GM18520 (cell line): ENCODE measurements at regions not wholly inside any gene's neighbourhood (a gene's known extent, or its start where the extent isn't known, plus 50 kb on each side); places are given as distances from the start of the nearest gene placed in this dataset.

Experiments used
- ATAC-seq: cut with Tn5 transposase; IDR thresholded peaks from one replicate; pipeline ENCODE4 v1.9.1; 2021; ENCODE audit not compliant: unreplicated experiment

- ATAC-seq: no peak
Measured at GRCh38 chr9:107118863-107119624, 164.0 kb upstream of the RAD23B start.

DNA sequence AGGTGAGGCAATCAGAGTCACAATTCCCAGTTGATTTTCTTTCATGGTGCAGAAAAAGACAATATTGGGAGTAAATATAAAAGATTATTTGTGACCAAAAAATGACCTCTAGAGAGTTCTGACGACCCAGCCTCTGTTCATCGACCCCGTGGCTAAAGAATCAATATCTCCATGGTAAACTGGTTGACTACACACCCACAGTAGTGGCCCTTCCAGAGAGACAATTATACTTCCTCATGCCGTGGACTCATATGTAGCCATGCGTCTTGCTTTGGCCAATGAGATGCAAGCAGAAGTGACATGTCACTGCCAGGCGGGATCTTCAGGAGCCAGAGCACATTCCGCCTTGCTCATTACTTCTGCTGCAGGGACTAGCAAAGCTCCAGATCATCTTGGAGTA, 163.3 kb upstream of the RAD23B start:
- no peak for ATAC-seq

- no peak for ATAC-seq
Measured at GRCh38 chr9:107123389-107123788, 159.7 kb upstream of the RAD23B start.

DNA sequence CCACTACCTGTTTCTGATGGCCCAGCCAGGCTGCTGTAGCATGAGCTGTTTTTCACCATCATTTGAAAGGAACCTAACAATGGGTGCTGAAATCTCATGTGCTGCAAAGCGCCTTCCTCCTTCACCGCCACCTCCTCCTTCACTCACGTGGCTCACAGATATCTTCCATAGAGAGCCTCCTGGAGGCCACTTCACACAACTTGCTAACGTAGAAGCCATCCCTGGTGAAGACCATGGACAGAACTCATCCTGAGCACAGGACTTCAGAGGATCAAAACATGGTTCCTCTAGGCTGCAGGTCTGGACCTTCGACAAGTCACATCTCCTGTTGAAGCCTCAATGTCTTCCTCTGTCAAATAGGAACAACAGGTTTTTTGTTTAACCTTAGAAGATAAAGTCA, 155.5 kb upstream of the RAD23B start:
- no peak for ATAC-seq

- no peak for ATAC-seq
Measured at GRCh38 chr9:107131108-107131799, 151.8 kb upstream of the RAD23B start.

- ATAC-seq: no peak
Measured at GRCh38 chr9:107136296-107136695, 146.8 kb upstream of the RAD23B start.

DNA sequence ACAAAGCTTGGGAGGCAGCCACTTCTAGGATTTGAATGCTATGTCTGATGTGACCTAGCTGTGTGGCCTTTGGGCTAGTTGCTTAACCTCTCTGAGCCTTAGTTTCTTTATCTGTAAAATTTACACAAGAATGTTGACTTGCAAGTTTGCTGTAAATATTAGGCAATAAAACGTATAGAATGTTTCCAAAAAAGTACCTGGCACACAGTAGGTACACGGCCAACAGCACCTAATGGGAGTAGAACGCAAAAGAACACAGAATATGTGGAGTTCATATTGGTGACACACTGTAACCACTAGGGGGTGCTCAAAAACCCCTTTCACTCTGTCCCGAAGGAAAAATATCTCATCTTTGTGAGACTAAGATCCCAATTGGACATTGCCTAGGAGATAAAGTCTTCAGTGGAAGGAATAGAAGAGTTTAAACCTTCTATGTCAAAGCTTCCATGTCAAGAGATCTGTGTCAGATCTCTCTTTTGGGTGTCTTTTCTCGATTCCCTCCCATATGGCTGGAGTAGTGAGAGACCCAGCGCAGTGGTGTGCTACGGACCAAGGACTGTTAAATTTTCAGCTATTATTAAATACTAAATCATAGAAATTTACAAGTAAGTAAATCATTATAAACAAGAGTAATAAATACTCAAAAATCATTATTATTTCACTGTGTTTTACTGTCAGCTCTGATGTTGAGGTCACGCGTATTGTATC, 145.4 kb upstream of the RAD23B start:
- no peak for ATAC-seq

- no peak for ATAC-seq
Measured at GRCh38 chr9:107138261-107138992, 144.7 kb upstream of the RAD23B start.

GRCh38 chr9:107141967-107142366, 141.1 kb upstream of the RAD23B start:
- no peak for ATAC-seq

- no peak for ATAC-seq
Measured at GRCh38 chr9:107142430-107142829, 140.6 kb upstream of the RAD23B start.

GRCh38 chr9:107142896-107143603, 140.0 kb upstream of the RAD23B start:
- ATAC-seq: no peak

GRCh38 chr9:107144475-107144874, 138.6 kb upstream of the RAD23B start:
- no peak for ATAC-seq

- ATAC-seq: no peak
Measured at GRCh38 chr9:107147134-107147533, 135.9 kb upstream of the RAD23B start.

DNA sequence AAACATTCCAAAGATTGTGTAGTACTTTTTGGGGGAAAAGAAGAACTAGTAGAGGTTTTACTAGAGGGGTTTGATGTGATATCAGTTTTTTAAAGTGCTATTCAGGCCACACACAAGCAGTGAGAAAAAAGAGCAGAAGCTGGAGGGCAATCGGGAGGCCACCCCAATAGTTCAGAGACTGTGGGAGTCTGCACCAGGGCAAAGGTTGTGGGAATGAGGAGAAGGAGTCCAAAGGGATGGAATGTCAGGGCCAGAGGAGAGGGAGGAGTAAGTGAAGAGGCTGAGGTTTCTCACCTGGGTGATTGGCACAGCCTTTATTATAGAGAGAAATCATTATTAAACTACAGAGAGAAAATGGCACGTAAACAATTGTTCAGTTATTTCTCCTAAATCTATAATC, 134.9 kb upstream of the RAD23B start:
- no peak for ATAC-seq

DNA sequence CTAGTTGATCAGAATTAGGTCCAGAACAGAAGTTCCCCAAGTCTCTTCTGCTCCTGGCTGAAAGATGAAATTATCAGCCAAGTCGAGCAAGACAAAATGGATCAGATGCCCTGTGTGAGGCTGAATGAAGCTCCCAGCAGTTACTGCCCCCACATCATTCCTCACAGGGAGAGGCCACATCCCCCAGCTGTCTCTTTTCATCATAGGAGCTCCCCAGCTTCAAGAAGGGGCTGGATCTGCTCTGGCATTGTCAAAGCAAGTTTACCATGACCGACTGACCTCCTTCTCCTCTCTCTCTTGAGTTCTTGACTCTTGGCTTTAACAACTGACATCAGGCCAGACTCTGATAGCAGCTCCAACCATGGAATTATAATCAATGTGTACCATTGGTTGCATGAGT, 133.3 kb upstream of the RAD23B start:
- ATAC-seq: no peak

GRCh38 chr9:107153336-107153735, 129.7 kb upstream of the RAD23B start:
- no peak for ATAC-seq

DNA sequence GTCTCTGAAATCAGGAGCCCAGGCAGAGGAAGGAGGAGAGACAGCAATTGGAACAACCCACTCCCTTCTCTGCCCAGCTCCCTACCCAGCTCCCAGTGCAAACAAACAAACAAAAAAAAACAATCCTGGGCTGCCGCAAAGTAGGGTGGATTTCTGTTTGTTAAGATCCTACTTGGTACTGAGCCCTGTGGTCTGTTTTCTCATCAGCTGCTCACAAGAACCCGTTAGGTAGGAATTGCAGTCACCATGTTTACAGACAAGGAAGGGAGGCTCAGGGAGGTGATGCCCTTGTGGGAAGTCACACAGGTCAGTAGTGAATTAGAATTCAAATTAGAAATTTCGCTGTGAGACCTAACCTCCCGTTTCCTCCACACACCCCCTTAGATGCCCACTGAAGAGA, 128.8 kb upstream of the RAD23B start:
- no peak for ATAC-seq

DNA sequence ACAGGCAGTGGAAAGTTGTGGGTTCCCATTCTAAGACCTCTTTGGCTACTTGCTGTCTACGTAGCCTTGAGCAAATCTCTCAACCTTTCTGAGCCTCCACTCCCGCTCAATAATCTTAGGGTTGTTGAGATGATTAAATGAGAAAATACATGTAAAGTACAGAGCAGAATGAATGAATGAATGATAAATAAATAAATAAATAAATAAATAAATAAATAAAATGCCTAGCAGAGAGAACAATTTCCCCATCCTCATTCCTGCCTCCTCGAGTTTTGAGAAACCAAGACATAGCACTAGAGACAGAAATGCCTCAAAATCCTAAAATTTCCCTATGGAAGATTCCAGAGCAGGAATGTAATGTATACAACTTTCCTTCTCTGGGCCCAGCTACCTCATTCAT, 128.3 kb upstream of the RAD23B start:
- ATAC-seq: no peak

GRCh38 chr9:107155244-107155817, 127.7 kb upstream of the RAD23B start:
- no peak for ATAC-seq

DNA sequence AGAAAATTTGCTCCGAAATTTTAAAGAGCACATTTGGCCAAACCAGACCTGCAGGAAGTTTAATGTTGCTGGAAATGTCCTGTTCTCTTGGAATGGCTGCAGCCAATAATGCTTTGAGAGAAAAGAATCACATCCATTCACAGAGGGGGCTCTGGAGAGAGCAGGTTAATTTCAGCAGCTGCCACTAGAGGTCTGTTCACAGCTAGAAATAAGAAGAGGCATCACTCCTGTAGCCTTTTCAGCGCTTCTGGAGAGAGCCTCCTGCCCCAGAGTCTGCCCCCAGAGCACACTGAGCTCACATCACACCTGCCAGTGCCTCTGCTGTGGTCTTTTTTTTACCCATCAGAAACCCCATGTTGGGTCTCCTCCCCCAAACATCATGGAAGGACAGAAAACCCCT, 124.8 kb upstream of the RAD23B start:
- ATAC-seq: no peak
